Activated CD4-positive, alpha-beta T cell treated with anti-CD3 and anti-CD28 coated beads, Interleukin-2, amount 10 ng/mL, durations not matched to agents 7 days and 5 days (primary cell): ENCODE measurements at regions not wholly inside any gene's neighbourhood (a gene's known extent, or its start where the extent isn't known, plus 50 kb on each side); places are given as distances from the start of the nearest gene placed in this dataset.
"Not testable (repeated sequence)": the region's sequence is repeated elsewhere in the genome, so short reads cannot be mapped to it uniquely, and the experiment has no call there.

Experiments used
- CTCF ChIA-PET: fragments of 350-600 bp; sonication (Branson Sonifier 250); formaldehyde crosslinking; loops from one replicate; lab custom pipeline; 2021; ENCODE audit warnings: antibody characterized with exemption; lab: Charles Lee
- POLR2A ChIA-PET: fragments of 350-600 bp; sonication (Branson Sonifier 250); formaldehyde crosslinking; loops from one replicate; lab custom pipeline; 2021; ENCODE audit warnings: antibody characterized with exemption; lab: Charles Lee
- DNase-seq: peaks from one replicate; pipeline ENCODE4 v3.0.0-alpha.2; 2020
- H3K27ac Mint-ChIP-seq: one replicate; pipeline ENCODE4 v1.8.0; 2021; ENCODE audit warnings: mild to moderate bottlenecking, moderate library complexity, mixed read lengths
- H3K27me3 Mint-ChIP-seq: one replicate; pipeline ENCODE4 v1.8.0; 2021; ENCODE audit warnings: mixed read lengths
- H3K36me3 Mint-ChIP-seq: one replicate; pipeline ENCODE4 v1.8.0; 2021; ENCODE audit warnings: low read depth, mixed read lengths
- H3K4me1 Mint-ChIP-seq: one replicate; pipeline ENCODE4 v1.8.0; 2021; ENCODE audit warnings: mixed read lengths
- H3K4me3 Mint-ChIP-seq: one replicate; pipeline ENCODE4 v1.8.0; 2021; ENCODE audit warnings: mild to moderate bottlenecking, moderate library complexity, mixed read lengths
- H3K9me3 Mint-ChIP-seq: one replicate; pipeline ENCODE4 v1.8.0; 2021; ENCODE audit warnings: mixed read lengths

DNA sequence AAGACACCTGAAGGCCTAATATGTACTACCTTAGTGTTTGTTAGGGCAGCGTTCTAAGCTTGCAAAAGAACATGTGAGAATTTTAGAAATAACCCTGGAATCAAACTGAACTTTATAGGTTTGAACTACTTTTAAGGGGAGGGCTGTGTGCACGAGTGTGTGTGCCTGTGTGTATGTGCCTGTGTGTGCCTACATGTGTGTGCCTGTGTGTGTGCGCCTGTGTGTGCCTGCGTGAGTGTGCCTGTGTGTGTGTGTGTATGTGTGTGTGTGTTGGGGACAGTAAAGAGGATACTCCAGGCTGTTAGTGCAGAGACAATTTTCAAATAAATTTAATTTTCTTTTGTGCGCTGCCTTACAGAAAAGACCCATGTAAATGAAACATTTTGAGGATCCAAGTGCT lies 68.1 kb upstream of the WDR11 start:
- DNase-seq = no peak
- POLR2A ChIA-PET = no interaction called here
- no peak overlapping the region for H3K27ac Mint-ChIP-seq

DNA sequence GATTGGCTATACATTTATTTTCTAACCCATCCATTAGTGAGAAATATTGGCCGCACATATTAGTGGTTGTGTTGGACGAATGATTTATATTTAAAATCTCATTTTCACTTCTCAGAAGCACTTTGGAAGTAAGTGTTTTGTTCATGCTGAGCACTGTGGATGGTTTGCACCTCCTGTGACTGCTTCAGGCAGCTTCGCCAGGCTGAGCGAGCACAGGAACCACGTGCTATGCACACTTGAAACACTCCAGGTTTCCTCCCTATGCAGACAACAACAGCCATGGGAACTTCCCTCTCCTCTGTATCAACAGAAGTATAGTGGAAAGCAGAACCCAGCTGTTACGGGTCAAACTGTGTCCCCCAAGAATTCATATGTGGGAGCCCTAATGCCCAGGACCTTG lies 67.3 kb upstream of the WDR11 start:
- Mint-ChIP-seq H3K4me3 (no peak overlapping the region), H3K9me3 (no peaks in the 10 kb centered on the region), H3K36me3 (no peaks in the 10 kb centered on the region), H3K27me3 (no peaks in the 10 kb centered on the region), H3K27ac (no peak overlapping the region), H3K4me1 (no peaks in the 10 kb centered on the region)
- no peak for DNase-seq
- POLR2A ChIA-PET = no interaction called here
- CTCF ChIA-PET = no interaction called here

More for the DNA sequence above, 68.1 kb upstream of the WDR11 start:
- H3K9me3 Mint-ChIP-seq = no peaks in the 10 kb centered on the region
- no peaks in the 10 kb centered on the region for H3K4me1 Mint-ChIP-seq
- no peaks in the 10 kb centered on the region for H3K27me3 Mint-ChIP-seq
- H3K4me3 Mint-ChIP-seq = no peak overlapping the region
- no peaks in the 10 kb centered on the region for H3K36me3 Mint-ChIP-seq
- CTCF ChIA-PET = no interaction called here

DNA sequence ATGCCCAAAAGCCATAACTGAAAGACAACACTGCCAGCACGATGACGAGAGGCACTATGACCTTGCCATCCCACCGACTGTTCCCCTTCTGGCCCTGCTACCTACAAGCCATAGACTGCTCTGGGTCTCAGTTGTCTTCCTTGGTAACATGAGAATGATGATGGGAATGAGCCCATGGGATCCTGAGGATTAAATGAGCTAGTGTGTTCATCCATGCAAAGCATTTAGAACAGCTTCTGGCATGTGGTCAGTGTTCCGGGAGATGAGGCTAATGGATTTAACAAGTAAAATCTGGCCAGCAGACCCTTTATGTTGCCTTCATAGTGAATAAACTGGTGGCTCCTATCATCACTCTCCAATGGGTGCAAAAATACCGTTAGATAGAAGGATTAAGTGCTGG lies 62.4 kb upstream of the WDR11 start:
- POLR2A ChIA-PET = no interaction called here
- H3K27me3 Mint-ChIP-seq = no peaks in the 10 kb centered on the region
- no peaks in the 10 kb centered on the region for H3K4me1 Mint-ChIP-seq
- no peaks in the 10 kb centered on the region for H3K36me3 Mint-ChIP-seq
- H3K4me3 Mint-ChIP-seq = no peak overlapping the region
- no peak overlapping the region for H3K27ac Mint-ChIP-seq
- no peak for DNase-seq
- H3K9me3 Mint-ChIP-seq = no peaks in the 10 kb centered on the region
- CTCF ChIA-PET = no interaction called here

DNA sequence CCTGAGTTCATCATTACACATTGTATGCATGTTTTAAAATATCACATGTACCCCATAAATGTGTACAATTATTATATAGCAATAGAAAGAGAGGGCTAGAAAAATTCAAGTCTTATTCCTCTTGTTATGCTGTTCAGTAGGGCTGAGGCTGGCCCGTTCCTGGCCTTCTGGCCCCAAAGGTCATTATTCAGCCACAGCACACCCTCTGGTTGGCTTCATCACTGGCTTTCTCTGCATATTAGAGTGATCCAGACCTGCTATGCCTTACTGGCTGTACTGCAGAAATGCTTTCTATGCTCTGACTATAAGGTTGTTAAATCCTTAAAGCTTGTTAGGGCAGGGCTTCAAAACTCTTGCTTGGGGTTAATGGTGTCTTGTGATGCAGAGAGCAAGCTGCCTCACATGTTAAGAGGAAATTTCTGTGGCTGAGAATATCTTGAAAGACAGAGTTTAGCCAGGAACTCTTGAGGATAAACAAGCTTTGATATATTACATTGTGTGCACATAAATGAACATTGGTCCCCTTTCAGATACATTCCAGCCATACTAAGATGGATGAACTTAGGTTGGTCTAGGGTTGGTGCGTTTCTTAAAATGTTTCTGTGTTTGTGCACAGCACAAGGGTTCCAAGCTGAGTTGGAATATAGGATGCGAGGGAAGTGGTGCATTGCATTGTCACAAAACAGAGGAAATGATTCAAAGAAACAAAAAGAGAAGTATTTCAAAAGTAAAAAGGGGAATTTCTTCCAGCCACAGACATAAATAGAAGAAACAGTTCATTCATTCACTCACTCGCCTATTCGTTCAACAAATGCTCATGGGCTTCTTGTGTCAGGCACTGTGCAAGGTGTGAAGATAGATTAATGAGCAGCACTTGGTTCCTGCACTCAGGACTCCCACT lies 61.6 kb upstream of the WDR11 start:
- no peak for DNase-seq
- CTCF ChIA-PET = no interaction called here
- H3K9me3 Mint-ChIP-seq = no peaks in the 10 kb centered on the region
- no peaks in the 10 kb centered on the region for H3K27me3 Mint-ChIP-seq
- H3K27ac Mint-ChIP-seq = no peak overlapping the region
- H3K4me1 Mint-ChIP-seq = no peaks in the 10 kb centered on the region
- H3K4me3 Mint-ChIP-seq = no peak overlapping the region
- POLR2A ChIA-PET = no interaction called here
- no peaks in the 10 kb centered on the region for H3K36me3 Mint-ChIP-seq

DNA sequence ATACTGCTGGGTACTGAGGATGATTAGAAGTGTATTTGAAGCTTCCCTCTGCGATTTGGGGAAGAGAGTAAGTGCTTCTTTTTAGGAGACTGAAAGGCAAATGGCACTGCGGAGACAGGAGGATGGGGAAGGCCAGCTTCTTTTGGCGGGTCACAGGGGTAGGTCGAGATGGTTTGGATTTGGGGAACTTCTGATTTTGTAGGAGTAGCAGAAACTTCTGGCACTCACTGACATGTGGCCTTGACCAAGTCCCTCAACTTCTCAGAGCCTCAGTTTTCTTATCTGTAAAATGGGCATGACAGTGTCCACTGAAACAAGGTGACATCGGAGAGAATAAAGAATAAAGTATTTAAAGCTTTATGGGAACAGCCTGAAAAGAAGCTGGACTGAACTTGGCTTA lies 59.8 kb upstream of the WDR11 start:
- POLR2A ChIA-PET = no interaction called here
- Mint-ChIP-seq H3K27ac (no peak overlapping the region), H3K9me3 (no peaks in the 10 kb centered on the region), H3K36me3 (no peaks in the 10 kb centered on the region), H3K27me3 (no peaks in the 10 kb centered on the region), H3K4me3 (no peak overlapping the region), H3K4me1 (no peaks in the 10 kb centered on the region)
- CTCF ChIA-PET = no interaction called here
- DNase-seq = no peak

DNA sequence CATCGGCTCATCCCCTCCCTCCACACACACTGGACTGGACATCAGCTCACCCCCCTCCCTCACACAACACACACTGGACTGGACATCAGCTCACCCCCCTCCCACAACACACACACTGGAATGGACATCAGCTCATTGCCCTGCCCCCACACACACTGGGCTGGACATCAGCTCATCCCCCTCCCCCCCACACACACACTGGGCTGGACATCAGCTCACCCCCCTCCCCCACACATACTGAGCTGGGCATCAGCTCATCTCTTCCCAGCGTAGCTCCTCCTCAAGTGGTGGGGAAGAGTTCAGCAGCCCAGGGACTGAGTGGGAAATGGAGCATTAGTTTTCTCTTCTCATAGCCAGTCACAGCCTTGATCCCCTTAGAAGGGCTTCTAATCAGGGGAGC lies 58.1 kb upstream of the WDR11 start:
- H3K4me3 Mint-ChIP-seq = no peak overlapping the region
- POLR2A ChIA-PET = no interaction called here
- H3K27ac Mint-ChIP-seq = no peak overlapping the region

DNA sequence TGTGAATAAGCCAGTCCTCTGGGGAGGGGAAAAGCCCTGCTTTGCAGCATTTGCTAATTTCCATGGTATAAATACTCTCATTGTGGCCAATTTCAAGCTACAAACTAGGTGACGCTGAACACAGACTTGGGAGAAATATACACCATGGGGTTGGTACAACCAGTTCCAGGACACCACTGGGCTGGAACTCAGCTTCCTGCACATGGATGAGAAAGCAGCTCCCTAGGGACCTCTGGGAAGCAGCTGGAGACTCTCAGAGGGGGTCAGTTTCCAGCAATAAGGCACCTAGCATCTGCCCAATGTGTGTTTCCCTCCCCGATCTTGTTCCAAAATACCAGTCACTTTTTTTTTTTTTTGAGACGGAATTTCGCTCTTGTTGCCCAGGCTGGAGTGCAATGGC lies 56.8 kb upstream of the WDR11 start:
- H3K27ac Mint-ChIP-seq = no peak overlapping the region
- H3K4me3 Mint-ChIP-seq = no peak overlapping the region
- no peak for DNase-seq
- POLR2A ChIA-PET = no interaction called here
- no peaks in the 10 kb centered on the region for H3K27me3 Mint-ChIP-seq
- no peaks in the 10 kb centered on the region for H3K4me1 Mint-ChIP-seq
- no peaks in the 10 kb centered on the region for H3K9me3 Mint-ChIP-seq
- H3K36me3 Mint-ChIP-seq = no peaks in the 10 kb centered on the region
- CTCF ChIA-PET = no interaction called here

More for the DNA sequence above, 58.1 kb upstream of the WDR11 start:
- no peak for DNase-seq
- Mint-ChIP-seq H3K4me1 (no peaks in the 10 kb centered on the region), H3K27me3 (no peaks in the 10 kb centered on the region), H3K9me3 (no peaks in the 10 kb centered on the region), H3K36me3 (no peaks in the 10 kb centered on the region)
- CTCF ChIA-PET = interaction anchor here (0.7 kb wide), 1 partner anchor 29 kb away, joined by 3 read pairs; no protein-coding TSS in a partner anchor

DNA sequence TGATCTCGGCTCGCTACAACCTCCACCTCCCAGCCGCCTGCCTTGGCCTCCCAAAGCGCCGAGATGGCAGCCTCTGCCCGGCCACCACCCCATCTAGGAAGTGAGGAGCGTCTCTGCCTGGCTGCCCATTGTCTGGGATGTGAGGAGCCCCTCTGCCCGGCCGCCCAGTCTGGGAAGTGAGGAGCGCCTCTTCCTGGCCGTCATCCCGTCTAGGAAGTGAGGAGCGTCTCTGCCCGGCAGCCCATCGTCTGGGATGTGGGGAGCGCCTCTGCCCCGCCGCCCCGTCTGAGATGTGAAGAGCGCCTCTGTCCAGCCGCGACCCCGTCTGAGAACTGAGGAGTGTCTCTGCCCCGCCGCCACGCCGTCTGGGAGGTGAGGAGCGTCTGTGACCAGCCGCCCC lies 52.9 kb upstream of the WDR11 start:
- CTCF ChIA-PET, H3K36me3 Mint-ChIP-seq, H3K9me3 Mint-ChIP-seq, POLR2A ChIA-PET, H3K27me3 Mint-ChIP-seq, H3K4me1 Mint-ChIP-seq, DNase-seq, H3K27ac Mint-ChIP-seq, H3K4me3 Mint-ChIP-seq: not testable (repeated sequence)

DNA sequence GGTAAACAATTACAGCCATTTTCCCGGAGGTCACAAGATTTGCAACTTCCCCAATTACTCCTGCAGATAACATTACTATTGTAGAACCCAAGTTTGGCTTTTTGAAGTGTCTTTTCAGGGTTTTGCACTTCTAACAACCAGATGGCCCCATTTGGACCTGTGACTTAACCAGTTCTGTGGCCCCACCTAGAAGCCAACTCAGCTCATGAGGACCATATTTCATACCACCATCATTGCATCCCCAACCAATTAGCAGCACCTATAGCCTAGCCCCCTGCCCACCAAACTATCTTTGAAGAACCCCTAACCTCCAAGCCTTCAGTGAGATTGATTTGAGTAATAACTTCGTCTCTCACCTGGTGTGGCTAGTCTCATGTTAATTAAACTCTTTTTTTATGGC lies 51.3 kb upstream of the WDR11 start:
- CTCF ChIA-PET = no interaction called here
- no peak for DNase-seq
- Mint-ChIP-seq H3K4me3 (no peak overlapping the region), H3K27me3 (no peaks in the 10 kb centered on the region), H3K27ac (no peak overlapping the region), H3K9me3 (no peaks in the 10 kb centered on the region), H3K4me1 (no peaks in the 10 kb centered on the region), H3K36me3 (no peaks in the 10 kb centered on the region)
- POLR2A ChIA-PET = no interaction called here

DNA sequence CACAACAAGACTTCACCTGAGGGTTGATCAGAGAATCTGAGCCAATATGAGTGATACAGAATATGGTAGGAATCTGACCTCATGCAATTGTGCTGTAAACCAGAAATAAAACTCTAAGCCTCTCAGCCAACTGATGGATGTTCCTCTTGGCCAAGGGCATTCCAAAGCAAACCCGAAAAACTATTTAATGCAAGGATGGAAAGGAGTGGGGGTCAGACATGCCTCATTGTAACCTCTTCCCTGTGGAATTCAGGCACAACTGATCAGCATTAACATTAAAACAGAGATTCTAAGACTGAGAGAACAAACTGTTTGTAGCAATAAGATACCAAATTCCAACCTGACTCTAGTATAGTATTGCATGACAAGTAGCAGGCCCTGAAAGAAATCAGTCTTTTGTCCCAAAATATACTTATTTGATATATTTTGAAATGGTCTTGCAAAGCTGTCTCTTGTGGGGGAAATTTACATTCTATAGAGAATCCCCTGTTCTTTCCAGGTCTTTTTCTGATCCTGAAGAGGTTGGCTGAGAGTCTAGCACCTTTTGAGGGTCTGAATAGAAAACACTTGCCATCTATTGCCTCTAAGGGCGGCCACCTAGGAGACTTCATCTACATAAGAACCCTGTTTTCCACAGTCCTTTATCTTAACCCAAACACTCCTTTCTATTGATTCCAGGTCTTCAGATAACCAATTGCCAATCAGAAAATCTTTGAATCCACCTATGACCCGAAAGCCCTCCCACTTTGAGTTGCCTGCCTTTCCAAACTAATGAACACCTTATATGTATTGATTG lies 50.4 kb upstream of the WDR11 start:
- no peak for DNase-seq
- ChIA-PET POLR2A (no interaction called here), CTCF (no interaction called here)
- Mint-ChIP-seq H3K36me3 (no peaks in the 10 kb centered on the region), H3K4me3 (no peak overlapping the region), H3K27ac (no peak overlapping the region), H3K27me3 (no peaks in the 10 kb centered on the region), H3K4me1 (no peaks in the 10 kb centered on the region), H3K9me3 (no peaks in the 10 kb centered on the region)
